RPMI7951 (cell line): ENCODE measurements at regions not wholly inside any gene's neighbourhood (a gene's known extent, or its start where the extent isn't known, plus 50 kb on each side); places are given as distances from the start of the nearest gene placed in this dataset.
"Not testable (repeated sequence)": the region's sequence is repeated elsewhere in the genome, so short reads cannot be mapped to it uniquely, and the experiment has no call there.

ENCODE experiments used
- DNase-seq: peaks from one replicate; pipeline ENCODE4 v3.0.0-alpha.2; 2012; ENCODE audit warnings: low read depth

GRCh38 chr2:234802071-234802844 is 149.6 kb upstream of the SH3BP4 start:
- no peak for DNase-seq

GRCh38 chr2:234797566-234798250 is 154.1 kb upstream of the SH3BP4 start:
- DNase-seq: no peak

- no peak for DNase-seq
Observed at GRCh38 chr2:234796045-234796591, 155.7 kb upstream of the SH3BP4 start.

GRCh38 chr2:234795272-234795920 is 156.4 kb upstream of the SH3BP4 start:
- DNase-seq: peak; percentile 66

- DNase-seq: no peak
Observed at GRCh38 chr2:234794866-234795265, 157.0 kb upstream of the SH3BP4 start.

GRCh38 chr2:234793212-234793785 is 158.5 kb upstream of the SH3BP4 start:
- DNase-seq: peak; percentile 58

- DNase-seq: peak; percentile 99
Observed at GRCh38 chr2:234792621-234793022, 159.2 kb upstream of the SH3BP4 start.

GRCh38 chr2:234792096-234792495 is 159.7 kb upstream of the SH3BP4 start:
- DNase-seq: not testable (repeated sequence)

- no peak for DNase-seq
Observed at GRCh38 chr2:234790380-234790779, 161.4 kb upstream of the SH3BP4 start.

- DNase-seq: no peak
Observed at GRCh38 chr2:234789556-234790325, 162.1 kb upstream of the SH3BP4 start.

GRCh38 chr2:234788841-234789240 is 163.0 kb upstream of the SH3BP4 start:
- no peak for DNase-seq

- no peak for DNase-seq
Observed at GRCh38 chr2:234788381-234788780, 163.4 kb upstream of the SH3BP4 start.

- no peak for DNase-seq
Observed at GRCh38 chr2:234787114-234787513, 164.7 kb upstream of the SH3BP4 start.

GRCh38 chr2:234773764-234774409 is 177.9 kb upstream of the SH3BP4 start:
- no peak for DNase-seq

- no peak for DNase-seq
Observed at GRCh38 chr2:234773129-234773528, 178.7 kb upstream of the SH3BP4 start.

GRCh38 chr2:234772733-234773060 is 179.1 kb upstream of the SH3BP4 start:
- DNase-seq: no peak

GRCh38 chr2:234771980-234772732 is 179.7 kb upstream of the SH3BP4 start:
- DNase-seq: peak; percentile 88

GRCh38 chr2:234771176-234771575 is 180.6 kb upstream of the SH3BP4 start:
- no peak for DNase-seq

GRCh38 chr2:234770715-234771141 is 181.1 kb upstream of the SH3BP4 start:
- DNase-seq: no peak

- peak; percentile 99 for DNase-seq
Observed at GRCh38 chr2:234770031-234770506, 181.7 kb upstream of the SH3BP4 start.
